ENCODE measurements at regions not wholly inside any gene's neighbourhood (a gene's known extent, or its start where the extent isn't known, plus 50 kb on each side); places are given as distances from the start of the nearest gene placed in this dataset.

DNA sequence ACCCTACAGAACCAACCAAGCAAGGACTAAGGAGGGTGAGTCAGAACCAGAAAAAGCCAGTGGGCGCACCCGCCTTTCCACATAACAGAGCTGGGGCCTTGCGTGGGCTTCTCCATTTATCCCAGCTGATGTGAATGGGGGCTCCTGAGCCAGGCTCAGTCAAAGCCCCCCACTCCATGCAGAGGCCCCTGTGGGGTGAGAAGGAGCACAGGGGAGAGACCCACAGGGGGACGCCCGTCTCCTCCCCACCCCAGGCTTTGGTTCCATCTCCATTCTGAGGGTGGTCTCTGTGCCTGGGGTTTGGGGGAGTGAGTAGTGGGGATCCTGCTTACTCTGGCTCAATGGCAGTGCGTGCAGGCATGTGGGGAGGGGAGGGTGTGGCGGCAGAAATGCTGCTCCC, 210.1 kb upstream of the TNRC6C start:
- no peaks in the 10 kb centered on the region for H3K27me3 ChIP-seq
- H3K9me3 ChIP-seq = no peaks in the 10 kb centered on the region

DNA sequence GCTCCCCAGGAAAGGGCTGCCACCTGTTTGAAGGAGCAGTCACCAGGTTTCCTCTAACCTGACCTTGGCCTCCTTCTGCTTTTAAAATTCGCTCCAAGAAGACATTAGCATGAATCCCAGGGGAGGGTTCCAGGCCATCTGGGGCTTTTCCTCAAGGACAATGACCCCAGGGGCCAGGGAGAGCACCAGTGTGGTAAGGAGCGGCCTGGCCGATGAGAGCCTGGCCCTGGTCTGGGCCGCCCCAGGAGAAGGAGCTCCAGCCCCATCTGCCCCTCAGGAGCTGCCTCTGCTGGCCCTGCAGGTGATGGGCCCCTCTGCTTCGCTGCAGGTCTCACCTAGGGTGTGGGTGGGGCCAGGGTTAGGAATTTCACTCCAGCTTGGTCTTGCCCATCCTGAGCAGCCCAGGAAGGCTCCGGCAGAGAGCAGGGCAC, 209.2 kb upstream of the TNRC6C start:
- Histone ChIP-seq H3K9me3 (no peaks in the 10 kb centered on the region), H3K4me1 (ENCODE audit: control insufficient read depth in 1 of 2, insufficient read depth in 1 of 2, low read depth in 1 of 2, low read length in 1 of 2) (no peaks in the 10 kb centered on the region), H3K27me3 (no peaks in the 10 kb centered on the region), H3K27ac (no peak overlapping the region), H3K36me3 (no peaks in the 10 kb centered on the region), H3K4me3 (ENCODE audit: low read depth in 1 of 2, low read length in 1 of 2) (no peak overlapping the region)
- TF ChIP-seq, protein P1, sequence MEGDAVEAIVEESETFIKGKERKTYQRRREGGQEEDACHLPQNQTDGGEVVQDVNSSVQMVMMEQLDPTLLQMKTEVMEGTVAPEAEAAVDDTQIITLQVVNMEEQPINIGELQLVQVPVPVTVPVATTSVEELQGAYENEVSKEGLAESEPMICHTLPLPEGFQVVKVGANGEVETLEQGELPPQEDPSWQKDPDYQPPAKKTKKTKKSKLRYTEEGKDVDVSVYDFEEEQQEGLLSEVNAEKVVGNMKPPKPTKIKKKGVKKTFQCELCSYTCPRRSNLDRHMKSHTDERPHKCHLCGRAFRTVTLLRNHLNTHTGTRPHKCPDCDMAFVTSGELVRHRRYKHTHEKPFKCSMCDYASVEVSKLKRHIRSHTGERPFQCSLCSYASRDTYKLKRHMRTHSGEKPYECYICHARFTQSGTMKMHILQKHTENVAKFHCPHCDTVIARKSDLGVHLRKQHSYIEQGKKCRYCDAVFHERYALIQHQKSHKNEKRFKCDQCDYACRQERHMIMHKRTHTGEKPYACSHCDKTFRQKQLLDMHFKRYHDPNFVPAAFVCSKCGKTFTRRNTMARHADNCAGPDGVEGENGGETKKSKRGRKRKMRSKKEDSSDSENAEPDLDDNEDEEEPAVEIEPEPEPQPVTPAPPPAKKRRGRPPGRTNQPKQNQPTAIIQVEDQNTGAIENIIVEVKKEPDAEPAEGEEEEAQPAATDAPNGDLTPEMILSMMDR (IDR thresholded peaks at IDR 0.05) = no peak

More for the DNA sequence above, 210.1 kb upstream of the TNRC6C start:
- Histone ChIP-seq H3K36me3 (no peaks in the 10 kb centered on the region), H3K27ac (no peak overlapping the region), H3K4me3 (ENCODE audit: low read depth in 1 of 2, low read length in 1 of 2) (no peak overlapping the region), H3K4me1 (ENCODE audit: control insufficient read depth in 1 of 2, insufficient read depth in 1 of 2, low read depth in 1 of 2, low read length in 1 of 2) (no peaks in the 10 kb centered on the region)
- TF ChIP-seq, protein P1 (IDR thresholded peaks at IDR 0.05) = no peak

- H3K9me3 ChIP-seq = no peaks in the 10 kb centered on the region
- no peaks in the 10 kb centered on the region for H3K36me3 ChIP-seq
- H3K4me1 ChIP-seq (ENCODE audit: control insufficient read depth in 1 of 2, insufficient read depth in 1 of 2, low read depth in 1 of 2, low read length in 1 of 2) = no peaks in the 10 kb centered on the region
- H3K27me3 ChIP-seq = no peaks in the 10 kb centered on the region
- no peak overlapping the region for H3K4me3 ChIP-seq (ENCODE audit: low read depth in 1 of 2, low read length in 1 of 2)
- no peak overlapping the region for H3K27ac ChIP-seq
- TF ChIP-seq, protein P1 (IDR thresholded peaks at IDR 0.05) = no peak
These were observed 208.5 kb upstream of the TNRC6C start for GRCh38 chr17:77749989-77750388.

DNA sequence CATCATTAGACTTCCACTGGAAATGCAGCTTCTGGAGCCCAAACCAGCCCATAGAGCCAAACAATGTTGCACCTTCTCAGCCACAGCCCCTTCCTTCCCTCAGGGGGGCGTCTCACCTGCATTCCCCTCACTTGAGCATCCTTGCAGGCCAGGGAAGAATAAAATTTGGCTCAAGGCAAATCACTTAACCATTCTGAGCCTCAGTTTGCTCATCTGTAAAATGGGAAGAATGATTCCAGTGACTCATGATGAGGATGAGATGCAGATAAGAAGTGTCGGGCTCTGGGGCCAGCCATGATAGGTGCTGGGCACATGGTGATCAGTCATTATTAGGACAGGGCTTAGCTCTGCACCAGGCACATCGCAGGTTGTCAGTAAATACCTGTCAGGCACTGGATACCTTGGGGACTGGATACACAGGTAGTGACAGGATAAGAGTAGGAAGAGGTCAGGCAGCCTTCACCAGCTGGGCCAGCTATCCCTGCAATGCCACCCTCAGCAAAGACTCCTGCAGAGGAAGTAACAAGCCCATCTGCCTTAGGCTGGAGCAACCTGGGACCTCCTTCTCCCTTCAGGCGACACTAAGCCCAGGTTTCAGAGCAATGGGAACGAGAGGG, 208.0 kb upstream of the TNRC6C start:
- no peaks in the 10 kb centered on the region for H3K36me3 ChIP-seq
- no peak overlapping the region for H3K4me3 ChIP-seq (ENCODE audit: low read depth in 1 of 2, low read length in 1 of 2)
- no peaks in the 10 kb centered on the region for H3K4me1 ChIP-seq (ENCODE audit: control insufficient read depth in 1 of 2, insufficient read depth in 1 of 2, low read depth in 1 of 2, low read length in 1 of 2)
- TF ChIP-seq, protein P1 (IDR thresholded peaks at IDR 0.05) = no peak
- H3K9me3 ChIP-seq = no peaks in the 10 kb centered on the region
- no peaks in the 10 kb centered on the region for H3K27me3 ChIP-seq
- no peak overlapping the region for H3K27ac ChIP-seq

- no peaks in the 10 kb centered on the region for H3K4me1 ChIP-seq (ENCODE audit: control insufficient read depth in 1 of 2, insufficient read depth in 1 of 2, low read depth in 1 of 2, low read length in 1 of 2)
- no peaks in the 10 kb centered on the region for H3K27me3 ChIP-seq
- TF ChIP-seq, protein P1 (IDR thresholded peaks at IDR 0.05) = no peak
- H3K27ac ChIP-seq = no peak overlapping the region
- no peak overlapping the region for H3K4me3 ChIP-seq (ENCODE audit: low read depth in 1 of 2, low read length in 1 of 2)
- H3K36me3 ChIP-seq = no peaks in the 10 kb centered on the region
- no peaks in the 10 kb centered on the region for H3K9me3 ChIP-seq
These were observed 205.3 kb upstream of the TNRC6C start for GRCh38 chr17:77753246-77753645.

Measured in neutrophil (primary cell).